SK-N-SH (cell line): ENCODE measurements at regions not wholly inside any gene's neighbourhood (a gene's known extent, or its start where the extent isn't known, plus 50 kb on each side); places are given as distances from the start of the nearest gene placed in this dataset.
"Not testable (repeated sequence)": the region's sequence is repeated elsewhere in the genome, so short reads cannot be mapped to it uniquely, and the experiment has no call there.

Experiments used
- CTCF ChIA-PET: fragments of 300-600, 350-600 bp; formaldehyde crosslinking; extraction: SDS; loops from one replicate; lab custom pipeline; 2021; lab: Yijun Ruan, JAX
- POLR2A ChIA-PET: fragments of 350-600 bp; sonication (Branson Sonifier 250); formaldehyde crosslinking; extraction: SDS; loops from one replicate; lab custom pipeline; 2020; ENCODE audit warnings: antibody characterized with exemption, inconsistent platforms; lab: Yijun Ruan, JAX
- DNase-seq: peaks from one replicate; pipeline ENCODE4 v3.0.0; 2012
- H2AFZ ChIP-seq: fragments of 200-600 bp; sonication (generic); 2 replicates; pipeline ENCODE4 v1.8.1; 2016; ENCODE audit warnings: antibody characterized with exemption, mild to moderate bottlenecking, low read depth
- H3F3A ChIP-seq: fragments of 200-600 bp; sonication (generic); replicated peaks from 2 replicates; pipeline ENCODE3; 2016; ENCODE audit warnings: antibody characterized with exemption, mild to moderate bottlenecking; ENCODE audit not compliant: insufficient read depth
- H3K27ac ChIP-seq, 2 experiments: fragments of 200-500 bp in 1 of 2; fragments of 200-600 bp in 1 of 2; sonication (Bioruptor generic) in 1 of 2; sonication (generic), shearing (Covaris generic) in 1 of 2; 2 replicates each; pipeline versions ENCODE4 v1.5.1 to v1.6.1; 2014 to 2016; ENCODE audit warnings: low read depth in 2 of 2, inconsistent platforms in 1 of 2, low read length in 1 of 2, mild to moderate bottlenecking in 1 of 2, mixed read lengths in 1 of 2
- H3K27me3 ChIP-seq: fragments of 200-600 bp; sonication (generic), shearing (Covaris generic); 2 replicates; pipeline ENCODE4 v1.6.1; 2016; ENCODE audit warnings: mixed run types; ENCODE audit not compliant: insufficient read depth
- H3K36me3 ChIP-seq, 2 experiments: fragments of 200-500 bp in 1 of 2; fragments of 200-600 bp in 1 of 2; sonication (Bioruptor generic) in 1 of 2; sonication (generic) in 1 of 2; replicated peaks in 1 of 2; 2 replicates each; pipeline versions ENCODE3 to v1.5.1; 2014 to 2016; ENCODE audit warnings: low read length in 1 of 2, mild to moderate bottlenecking in 1 of 2; ENCODE audit not compliant: insufficient read depth in 2 of 2, control insufficient read depth in 1 of 2
- H3K4me1 ChIP-seq, 2 experiments: fragments of 200-500 bp in 1 of 2; fragments of 200-600 bp in 1 of 2; sonication (Bioruptor generic) in 1 of 2; sonication (generic), shearing (Covaris generic) in 1 of 2; 2 replicates each; pipeline versions ENCODE4 v1.5.1 to v1.6.1; 2014 to 2016; ENCODE audit warnings: low read depth in 1 of 2, low read length in 1 of 2, mixed run types in 1 of 2; ENCODE audit not compliant: insufficient read depth in 2 of 2, control insufficient read depth in 1 of 2
- H3K4me2 ChIP-seq: fragments of 200-600 bp; sonication (generic), shearing (Covaris generic); 2 replicates; pipeline ENCODE4 v1.6.1; 2017; ENCODE audit warnings: mixed run types
- H3K4me3 ChIP-seq, 2 experiments: fragments of 200-500 bp in 1 of 2; fragments of 200-600 bp in 1 of 2; sonication (Bioruptor generic) in 1 of 2; sonication (generic), shearing (Covaris generic) in 1 of 2; 2 replicates each; pipeline versions ENCODE4 v1.5.1 to v1.8.1; 2014 to 2016; ENCODE audit warnings: low read depth in 2 of 2, inconsistent platforms in 1 of 2, low read length in 1 of 2, mild to moderate bottlenecking in 1 of 2, mixed read lengths in 1 of 2, moderate library complexity in 1 of 2
- H3K79me2 ChIP-seq: fragments of 200-600 bp; sonication (generic); 2 replicates; pipeline ENCODE4 v1.8.1; 2017; ENCODE audit warnings: mild to moderate bottlenecking; ENCODE audit not compliant: insufficient read depth
- H3K9ac ChIP-seq: fragments of 200-600 bp; sonication (generic); 2 replicates; pipeline ENCODE4 v1.6.1; 2017; ENCODE audit warnings: mixed run types
- H3K9me2 ChIP-seq: fragments of 200-600 bp; sonication (generic); 2 replicates; pipeline ENCODE4 v1.6.1; 2017; ENCODE audit warnings: mixed run types
- H3K9me3 ChIP-seq: fragments of 200-600 bp; sonication (generic); 2 replicates; pipeline ENCODE4 v1.6.1; 2017; ENCODE audit warnings: mixed run types, mild to moderate bottlenecking, moderate library complexity
- H4K20me1 ChIP-seq: fragments of 200-600 bp; sonication (generic); 2 replicates; pipeline ENCODE4 v1.6.1; 2017; ENCODE audit warnings: mild to moderate bottlenecking, mixed run types; ENCODE audit not compliant: insufficient read depth
- ELF1 ChIP-seq: IDR thresholded peaks from 2 replicates; pipeline ENCODE4 v1.4.0; 2012
- EZH2phosphoT487 ChIP-seq: fragments of 200-600 bp; sonication (generic); IDR thresholded peaks from 2 replicates; pipeline ENCODE4 v1.6.1; 2017; ENCODE audit warnings: low read depth, mixed run types, mild to moderate bottlenecking, antibody characterized with exemption, moderate library complexity, borderline replicate concordance
- FOXJ3 ChIP-seq: sonication (generic); formaldehyde crosslinking; IDR thresholded peaks from 2 replicates; pipeline ENCODE4 v1.5.1; 2020; ENCODE audit warnings: mild to moderate bottlenecking, missing genetic modification reagents
- FOXM1 ChIP-seq: IDR thresholded peaks from 2 replicates; pipeline ENCODE4 v1.4.0; 2012; ENCODE audit warnings: low read depth, mild to moderate bottlenecking
- IRF3 ChIP-seq: fragments of 150-350 bp; IDR thresholded peaks from 2 replicates; pipeline ENCODE4 v1.6.1; 2016; ENCODE audit warnings: mild to moderate bottlenecking, low read depth, low read length
- NFIC ChIP-seq: IDR thresholded peaks from 2 replicates; pipeline ENCODE4 v1.4.0; 2012; ENCODE audit warnings: borderline replicate concordance
- POLR2AphosphoS5 ChIP-seq: IDR thresholded peaks from 2 replicates; pipeline ENCODE4 v1.6.1; 2012; ENCODE audit warnings: low read depth, low read length
- RAD21 ChIP-seq: IDR thresholded peaks from 2 replicates; pipeline ENCODE4 v1.6.1; 2012; ENCODE audit warnings: mild to moderate bottlenecking, low read length
- RFX5 ChIP-seq: IDR thresholded peaks from 2 replicates; pipeline ENCODE4 v1.6.1; 2012; ENCODE audit warnings: mild to moderate bottlenecking, improper control_type of control experiment, low read length
- TEAD4 ChIP-seq: IDR thresholded peaks from 2 replicates; pipeline ENCODE4 v1.4.0; 2012; ENCODE audit warnings: mild to moderate bottlenecking, borderline replicate concordance; ENCODE audit not compliant: insufficient read depth
- USF2 ChIP-seq: fragments of 150-350 bp; IDR thresholded peaks from 2 replicates; pipeline ENCODE4 v1.6.1; 2017; ENCODE audit warnings: antibody characterized with exemption, low read length, low read depth, borderline replicate concordance
- WGBS: methylation state at CpG from one replicate; pipeline ENCODE4 v1.1.6; 2017; ENCODE audit warnings: low lambda C conversion rate; 5-methylcytosine and 5-hydroxymethylcytosine counted together

GRCh38 chr16:86231996-86232350 lies 278.4 kb upstream of the FOXF1 start:
- no peak for TF ChIP-seq USF2
- no peak for TF ChIP-seq RFX5
- TF ChIP-seq FOXM1 = no peak
- no peak for TF ChIP-seq NFIC
- no peak for TF ChIP-seq IRF3
- TF ChIP-seq FOXJ3 (CRISPR knock-in tag) = no peak
- TF ChIP-seq TEAD4 = no peak
- Histone ChIP-seq H3K36me3 (no peaks in the 10 kb centered on the region), H3K4me1 (no peaks in the 10 kb centered on the region), H3K9ac (no peak overlapping the region), H2AFZ (no peak overlapping the region), H3K79me2 (no peaks in the 10 kb centered on the region), H3F3A (no peaks in the 10 kb centered on the region), H3K4me3 (no peak overlapping the region), H3K27ac (no peak overlapping the region), H4K20me1 (no peaks in the 10 kb centered on the region), H3K9me3 (no peaks in the 10 kb centered on the region), H3K4me2 (no peak overlapping the region), H3K27me3 (peaks cover 55% of the 10 kb centered on the region), H3K9me2 (no peaks in the 10 kb centered on the region)
- CTCF ChIA-PET = interaction anchor here (1.0 kb wide), 1 partner anchor 413 kb away, joined by 3 read pairs; no protein-coding TSS in a partner anchor
- WGBS = 6% methylated on average over 9 of the region's 9 CpGs
- DNase-seq = no peak
- POLR2A ChIA-PET = no interaction called here

GRCh38 chr16:86232496-86232895 lies 277.8 kb upstream of the FOXF1 start:
- Histone ChIP-seq H3K36me3 (no peaks in the 10 kb centered on the region), H2AFZ (no peak overlapping the region), H3K79me2 (no peaks in the 10 kb centered on the region), H3K27me3 (peaks cover 50% of the 10 kb centered on the region), H3K9ac (no peak overlapping the region), H3K4me1 (no peaks in the 10 kb centered on the region), H3K9me2 (no peaks in the 10 kb centered on the region), H3K4me3 (no peak overlapping the region), H3K4me2 (no peak overlapping the region), H3K9me3 (no peaks in the 10 kb centered on the region), H3K27ac (no peak overlapping the region), H3F3A (no peaks in the 10 kb centered on the region), H4K20me1 (no peaks in the 10 kb centered on the region)
- 2% methylated on average over 7 of the region's 9 CpGs for whole genome bisulfite sequencing
- ChIA-PET POLR2A (no interaction called here), CTCF (no interaction called here)
- no peak for DNase-seq
- TF ChIP-seq EZH2phosphoT487 (no peak), RAD21 (no peak), ELF1 (no peak), POLR2AphosphoS5 (no peak)

- H3K36me3 ChIP-seq, H3K4me2 ChIP-seq, H4K20me1 ChIP-seq, H3K79me2 ChIP-seq, H2AFZ ChIP-seq, H3K9me3 ChIP-seq, H3K9me2 ChIP-seq, DNase-seq, H3K9ac ChIP-seq, H3K4me3 ChIP-seq, H3K27ac ChIP-seq, H3F3A ChIP-seq, H3K4me1 ChIP-seq, CTCF ChIA-PET, POLR2A ChIA-PET: not testable (repeated sequence)
- WGBS = 12% methylated on average over 15 of the region's 15 CpGs
- H3K27me3 ChIP-seq = peaks cover 42% of the 10 kb centered on the region
These were observed 276.8 kb upstream of the FOXF1 start for GRCh38 chr16:86233506-86233905.
